HG03378 (cell line): ENCODE measurements at regions not wholly inside any gene's neighbourhood (a gene's known extent, or its start where the extent isn't known, plus 50 kb on each side); places are given as distances from the start of the nearest gene placed in this dataset.

Experiments used
- ATAC-seq: cut with Tn5 transposase; IDR thresholded peaks from one replicate; pipeline ENCODE4 v1.9.1; 2021; ENCODE audit warnings: mild to moderate bottlenecking, moderate library complexity; ENCODE audit not compliant: unreplicated experiment

- no peak for ATAC-seq
These were observed 182.2 kb downstream of the NOC3L start for GRCh38 chr10:94180576-94180975.

GRCh38 chr10:94183666-94184264 is 179.0 kb downstream of the NOC3L start:
- ATAC-seq, result no peak

- ATAC-seq, result no peak
These were observed 176.0 kb downstream of the NOC3L start for GRCh38 chr10:94186722-94187121.

- ATAC-seq, result no peak
These were observed 170.4 kb downstream of the NOC3L start for GRCh38 chr10:94192333-94192732.

GRCh38 chr10:94192974-94193373 is 169.8 kb downstream of the NOC3L start:
- no peak for ATAC-seq

GRCh38 chr10:94193466-94193924 is 169.2 kb downstream of the NOC3L start:
- ATAC-seq, result no peak

- ATAC-seq, result no peak
These were observed 168.5 kb downstream of the NOC3L start for GRCh38 chr10:94194256-94194655.

GRCh38 chr10:94197241-94197640 is 165.5 kb downstream of the NOC3L start:
- ATAC-seq, result no peak

GRCh38 chr10:94198324-94198723 is 164.4 kb downstream of the NOC3L start:
- ATAC-seq, result no peak

- no peak for ATAC-seq
These were observed 163.2 kb downstream of the NOC3L start for GRCh38 chr10:94199565-94199964.

- ATAC-seq, result no peak
These were observed 162.4 kb downstream of the NOC3L start for GRCh38 chr10:94200146-94200837.

GRCh38 chr10:94205396-94205831 is 157.3 kb downstream of the NOC3L start:
- ATAC-seq, result no peak

- ATAC-seq, result no peak
These were observed 156.6 kb downstream of the NOC3L start for GRCh38 chr10:94206176-94206575.

- ATAC-seq, result no peak
These were observed 154.4 kb downstream of the NOC3L start for GRCh38 chr10:94208315-94208714.

GRCh38 chr10:94210440-94211168 is 152.1 kb downstream of the NOC3L start:
- ATAC-seq, result no peak

GRCh38 chr10:94211169-94211510 is 151.6 kb downstream of the NOC3L start:
- ATAC-seq, result no peak

- no peak for ATAC-seq
These were observed 149.7 kb downstream of the NOC3L start for GRCh38 chr10:94213001-94213530.

GRCh38 chr10:94213980-94214379 is 148.8 kb downstream of the NOC3L start:
- no peak for ATAC-seq

- no peak for ATAC-seq
These were observed 148.3 kb downstream of the NOC3L start for GRCh38 chr10:94214481-94214893.

GRCh38 chr10:94216201-94216600 is 146.5 kb downstream of the NOC3L start:
- ATAC-seq, result no peak

- ATAC-seq, result no peak
These were observed 145.3 kb downstream of the NOC3L start for GRCh38 chr10:94217411-94217810.
